AG09309 (cell line): ENCODE measurements at regions not wholly inside any gene's neighbourhood (a gene's known extent, or its start where the extent isn't known, plus 50 kb on each side); places are given as distances from the start of the nearest gene placed in this dataset.
"Not testable (repeated sequence)": the region's sequence is repeated elsewhere in the genome, so short reads cannot be mapped to it uniquely, and the experiment has no call there.

Source experiments
- DNase-seq: peaks from one replicate; pipeline ENCODE4 v3.0.0-alpha.2; 2010; ENCODE audit warnings: low read depth
- H3K4me3 ChIP-seq: 2 replicates; pipeline ENCODE4 v1.5.1; 2011; ENCODE audit warnings: mild to moderate bottlenecking, low read depth, low read length, moderate library complexity; ENCODE audit not compliant: control insufficient read depth
- TF ChIP-seq, protein P1 (sequence below): IDR thresholded peaks from 2 replicates; pipeline ENCODE4 v1.5.1; 2011; ENCODE audit warnings: mild to moderate bottlenecking, low read depth, low read length, inconsistent platforms; ENCODE audit not compliant: insufficient read depth, control insufficient read depth; ENCODE audit errors: missing control alignments

DNA sequence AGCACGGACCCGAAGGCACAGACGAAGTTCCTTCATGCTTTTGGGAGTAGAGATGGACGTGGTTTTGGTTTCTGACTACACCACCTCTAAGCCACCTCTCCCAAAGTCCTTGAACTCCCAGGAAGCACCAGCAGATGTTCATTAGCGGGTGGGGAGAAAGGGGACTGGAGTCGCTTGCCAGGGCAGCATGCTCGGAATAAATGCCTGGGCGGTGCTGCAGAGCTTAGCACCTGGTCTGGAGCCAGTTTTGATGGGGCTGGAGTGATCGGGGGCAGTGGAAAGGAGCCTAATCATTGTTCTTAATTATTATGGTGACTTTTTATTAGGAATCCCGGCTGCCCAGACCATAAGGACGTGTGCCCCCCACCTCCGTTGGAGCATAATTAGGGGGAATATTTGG is 220.8 kb downstream of the TFCP2L1 start:
- no peak overlapping the region for H3K4me3 ChIP-seq
- DNase-seq: no peak
- TF ChIP-seq, protein P1, sequence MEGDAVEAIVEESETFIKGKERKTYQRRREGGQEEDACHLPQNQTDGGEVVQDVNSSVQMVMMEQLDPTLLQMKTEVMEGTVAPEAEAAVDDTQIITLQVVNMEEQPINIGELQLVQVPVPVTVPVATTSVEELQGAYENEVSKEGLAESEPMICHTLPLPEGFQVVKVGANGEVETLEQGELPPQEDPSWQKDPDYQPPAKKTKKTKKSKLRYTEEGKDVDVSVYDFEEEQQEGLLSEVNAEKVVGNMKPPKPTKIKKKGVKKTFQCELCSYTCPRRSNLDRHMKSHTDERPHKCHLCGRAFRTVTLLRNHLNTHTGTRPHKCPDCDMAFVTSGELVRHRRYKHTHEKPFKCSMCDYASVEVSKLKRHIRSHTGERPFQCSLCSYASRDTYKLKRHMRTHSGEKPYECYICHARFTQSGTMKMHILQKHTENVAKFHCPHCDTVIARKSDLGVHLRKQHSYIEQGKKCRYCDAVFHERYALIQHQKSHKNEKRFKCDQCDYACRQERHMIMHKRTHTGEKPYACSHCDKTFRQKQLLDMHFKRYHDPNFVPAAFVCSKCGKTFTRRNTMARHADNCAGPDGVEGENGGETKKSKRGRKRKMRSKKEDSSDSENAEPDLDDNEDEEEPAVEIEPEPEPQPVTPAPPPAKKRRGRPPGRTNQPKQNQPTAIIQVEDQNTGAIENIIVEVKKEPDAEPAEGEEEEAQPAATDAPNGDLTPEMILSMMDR: no peak

DNA sequence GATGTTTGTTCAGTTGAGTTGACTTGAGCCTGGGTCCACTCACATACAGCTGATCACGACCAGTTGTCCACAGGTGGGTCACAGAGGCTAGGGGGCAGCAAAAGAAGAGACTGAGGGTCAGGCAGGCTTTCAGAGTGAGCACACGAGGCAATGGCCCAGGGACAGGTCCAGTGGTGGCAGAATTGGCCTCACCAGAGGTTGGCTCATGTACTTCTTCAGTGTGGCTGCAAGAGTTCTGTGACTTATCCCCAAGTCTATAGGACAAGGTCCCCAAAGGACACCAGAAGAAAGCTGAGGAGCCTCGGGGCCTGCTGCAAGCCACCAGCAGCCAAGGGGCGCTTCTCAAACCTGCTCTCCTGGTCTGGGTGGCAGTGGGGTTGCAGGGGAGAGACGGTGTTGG is 219.8 kb downstream of the TFCP2L1 start:
- DNase-seq: no peak
- TF ChIP-seq, protein P1: no peak
- no peak overlapping the region for H3K4me3 ChIP-seq

DNA sequence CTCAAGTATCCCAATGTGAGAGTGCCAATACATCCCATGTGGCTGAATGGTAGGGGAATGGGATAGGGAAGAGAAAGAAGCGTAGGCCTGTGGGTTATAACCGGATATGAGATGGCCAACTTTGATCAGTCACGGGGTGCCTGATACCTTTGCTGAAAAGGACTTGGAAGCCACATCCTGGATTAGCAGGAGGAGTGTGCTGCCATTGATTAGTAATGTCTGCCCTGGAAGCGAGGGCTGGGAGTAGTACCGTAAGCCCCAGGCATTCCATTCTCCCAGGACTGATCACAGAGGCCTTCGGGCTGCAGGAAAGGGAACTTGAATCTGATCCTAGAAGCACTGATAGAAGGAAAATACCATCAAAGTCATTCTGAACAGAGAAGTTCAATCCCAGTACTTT is 218.5 kb downstream of the TFCP2L1 start:
- TF ChIP-seq, protein P1: no peak
- H3K4me3 ChIP-seq: no peak overlapping the region
- DNase-seq: no peak

DNA sequence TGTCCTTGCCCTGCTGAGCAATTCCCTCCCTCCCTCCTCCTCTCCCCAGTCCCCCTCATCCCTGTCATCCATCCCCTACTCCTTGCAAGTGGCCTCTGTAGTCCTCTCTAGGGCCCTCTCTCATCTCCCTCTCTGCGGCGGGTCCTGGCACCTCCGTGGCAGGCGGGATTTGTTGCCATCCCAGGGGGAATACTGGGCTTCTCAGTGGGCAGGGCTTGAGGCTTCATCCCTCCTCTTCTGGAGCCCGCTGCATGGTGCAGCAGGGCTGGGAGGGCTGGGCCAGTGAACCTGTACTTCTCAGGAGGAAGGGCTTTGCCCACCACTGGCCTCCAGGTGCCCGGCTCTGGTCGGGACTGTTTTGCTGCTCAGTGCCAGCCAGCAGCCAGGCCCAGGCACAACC is 216.2 kb downstream of the TFCP2L1 start:
- H3K4me3 ChIP-seq: no peak overlapping the region
- TF ChIP-seq, protein P1: no peak
- DNase-seq: no peak

DNA sequence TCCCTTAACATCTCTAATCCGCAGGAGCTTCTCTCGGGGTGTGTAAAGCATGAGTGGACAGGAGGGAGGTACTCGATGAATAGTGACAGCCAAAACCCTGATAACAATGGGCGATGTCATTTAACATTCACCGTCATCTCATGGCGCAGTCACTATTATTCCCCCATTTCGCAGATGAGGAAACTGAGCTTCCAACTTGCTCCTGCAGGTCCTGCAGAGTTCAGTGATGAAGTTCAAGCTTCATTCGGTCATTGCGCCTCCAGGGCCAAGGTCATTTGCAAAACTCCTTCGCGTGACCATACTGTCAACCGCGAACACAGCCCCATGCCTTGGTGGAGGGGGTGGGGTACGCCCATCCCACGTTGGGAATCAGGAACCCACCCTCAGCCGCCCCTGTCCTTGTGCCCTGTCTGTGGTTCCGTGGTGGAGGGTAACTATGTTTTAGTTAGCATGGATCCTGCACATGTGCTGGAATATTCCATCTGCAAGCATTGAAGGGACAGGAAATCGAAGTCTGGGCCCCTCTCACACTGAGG is 215.5 kb downstream of the TFCP2L1 start:
- H3K4me3 ChIP-seq: no peak overlapping the region
- TF ChIP-seq, protein P1: no peak
- no peak for DNase-seq

DNA sequence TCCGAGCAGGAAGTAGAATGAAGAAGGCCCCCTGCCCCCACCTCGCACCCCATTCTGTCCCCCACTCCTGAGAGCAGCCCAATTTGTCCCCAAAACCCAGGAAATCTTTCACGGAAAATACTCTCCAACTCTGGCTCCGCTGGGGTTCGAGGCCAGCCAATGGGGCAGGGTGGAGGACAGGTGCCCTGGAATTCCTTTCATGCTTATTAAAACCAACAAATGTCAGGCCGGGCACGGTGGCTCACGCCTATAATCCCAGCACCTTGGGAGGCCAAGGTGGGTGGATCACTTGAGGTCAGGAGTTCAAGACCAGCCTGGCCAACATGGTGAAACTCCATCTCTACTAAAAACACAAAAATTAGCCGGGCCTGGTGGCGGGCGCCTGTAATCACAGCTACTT is 214.9 kb downstream of the TFCP2L1 start:
- H3K4me3 ChIP-seq, DNase-seq: not testable (repeated sequence)

DNA sequence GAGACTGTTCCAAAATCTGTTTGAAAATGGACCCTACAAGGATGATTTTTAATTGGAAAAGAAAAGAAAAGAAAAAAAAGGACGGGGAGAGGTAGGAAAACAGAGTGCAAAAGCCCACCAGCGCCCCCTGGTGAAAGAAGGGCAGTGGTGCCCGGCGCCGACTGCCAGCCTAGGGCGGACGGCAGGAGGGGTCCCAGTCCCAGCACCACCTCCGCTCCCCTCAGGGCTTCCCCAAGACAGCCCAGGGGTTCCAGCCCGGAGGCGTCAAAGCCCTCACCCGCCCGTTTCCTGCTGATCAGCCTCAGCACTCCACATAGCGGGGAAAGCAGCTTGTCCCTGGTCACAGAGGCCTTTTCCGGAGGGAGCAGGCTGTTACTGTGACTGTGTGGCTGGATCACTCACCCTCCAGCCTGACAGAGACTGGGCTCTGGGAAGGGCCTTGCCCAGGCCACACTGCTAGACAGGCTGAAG is 213.9 kb downstream of the TFCP2L1 start:
- no peak overlapping the region for H3K4me3 ChIP-seq
- DNase-seq: no peak
- TF ChIP-seq, protein P1: peak; percentile 98

DNA sequence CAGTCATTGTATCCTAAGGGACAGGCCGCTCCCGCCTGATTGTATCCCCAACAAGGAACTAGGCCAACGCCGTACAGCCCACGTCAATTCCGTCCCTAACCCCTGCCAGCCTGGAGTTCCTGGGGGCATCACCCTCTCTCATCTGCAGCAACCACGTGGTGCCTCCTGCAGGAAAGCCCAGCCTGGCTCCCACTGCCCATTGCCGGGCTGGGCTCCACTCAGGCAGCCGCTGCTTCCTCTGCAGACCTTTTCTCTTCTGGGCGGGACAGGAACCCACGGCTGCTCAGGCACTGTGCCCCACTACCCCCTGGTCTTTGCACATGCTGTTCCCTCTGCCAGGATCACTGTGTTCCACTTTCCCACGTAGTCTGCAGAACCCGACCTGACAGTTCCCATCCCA is 212.2 kb downstream of the TFCP2L1 start:
- no peak overlapping the region for H3K4me3 ChIP-seq
- TF ChIP-seq, protein P1: no peak
- DNase-seq: no peak
